ENCODE measurements at regions not wholly inside any gene's neighbourhood (a gene's known extent, or its start where the extent isn't known, plus 50 kb on each side); places are given as distances from the start of the nearest gene placed in this dataset.

DNA sequence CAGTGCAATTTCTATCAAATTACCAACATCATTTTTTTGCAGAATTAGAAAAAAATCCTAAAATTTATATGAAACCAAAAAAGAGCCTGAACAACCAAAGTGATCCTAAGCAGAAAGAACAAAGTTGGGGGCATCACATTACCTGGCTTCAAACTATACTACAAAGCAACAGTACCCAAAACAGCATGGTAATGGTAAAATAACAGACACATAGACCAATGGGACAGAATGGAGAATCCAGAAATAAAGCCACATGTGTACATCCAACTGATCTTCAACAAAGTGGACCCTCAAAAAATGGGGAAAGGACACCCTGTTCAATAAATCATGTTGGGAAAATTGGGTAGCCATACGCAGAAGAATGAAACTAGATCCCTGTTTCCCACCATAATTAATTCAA lies 245.7 kb upstream of the CTAGE1 start:
- TF ChIP-seq POLR2A (IDR thresholded peaks at IDR 0.05), result no peak
- TF ChIP-seq, protein P1, sequence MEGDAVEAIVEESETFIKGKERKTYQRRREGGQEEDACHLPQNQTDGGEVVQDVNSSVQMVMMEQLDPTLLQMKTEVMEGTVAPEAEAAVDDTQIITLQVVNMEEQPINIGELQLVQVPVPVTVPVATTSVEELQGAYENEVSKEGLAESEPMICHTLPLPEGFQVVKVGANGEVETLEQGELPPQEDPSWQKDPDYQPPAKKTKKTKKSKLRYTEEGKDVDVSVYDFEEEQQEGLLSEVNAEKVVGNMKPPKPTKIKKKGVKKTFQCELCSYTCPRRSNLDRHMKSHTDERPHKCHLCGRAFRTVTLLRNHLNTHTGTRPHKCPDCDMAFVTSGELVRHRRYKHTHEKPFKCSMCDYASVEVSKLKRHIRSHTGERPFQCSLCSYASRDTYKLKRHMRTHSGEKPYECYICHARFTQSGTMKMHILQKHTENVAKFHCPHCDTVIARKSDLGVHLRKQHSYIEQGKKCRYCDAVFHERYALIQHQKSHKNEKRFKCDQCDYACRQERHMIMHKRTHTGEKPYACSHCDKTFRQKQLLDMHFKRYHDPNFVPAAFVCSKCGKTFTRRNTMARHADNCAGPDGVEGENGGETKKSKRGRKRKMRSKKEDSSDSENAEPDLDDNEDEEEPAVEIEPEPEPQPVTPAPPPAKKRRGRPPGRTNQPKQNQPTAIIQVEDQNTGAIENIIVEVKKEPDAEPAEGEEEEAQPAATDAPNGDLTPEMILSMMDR (IDR thresholded peaks at IDR 0.05), result no peak

Data from Peyer's patch (tissue), 4 donors.